CD4-positive, alpha-beta T cell treated with Interleukin-2 at 100 ng/mL for 4 hours (primary cell): ENCODE measurements at regions not wholly inside any gene's neighbourhood (a gene's known extent, or its start where the extent isn't known, plus 50 kb on each side); places are given as distances from the start of the nearest gene placed in this dataset.

ENCODE experiments used
- DNase-seq: peaks from one replicate; pipeline ENCODE4 v3.0.0-alpha.2; 2020; ENCODE audit warnings: low spot score

GRCh38 chr11:70742553-70743291 is 344.4 kb downstream of the CTTN start:
- DNase-seq: no peak

DNA sequence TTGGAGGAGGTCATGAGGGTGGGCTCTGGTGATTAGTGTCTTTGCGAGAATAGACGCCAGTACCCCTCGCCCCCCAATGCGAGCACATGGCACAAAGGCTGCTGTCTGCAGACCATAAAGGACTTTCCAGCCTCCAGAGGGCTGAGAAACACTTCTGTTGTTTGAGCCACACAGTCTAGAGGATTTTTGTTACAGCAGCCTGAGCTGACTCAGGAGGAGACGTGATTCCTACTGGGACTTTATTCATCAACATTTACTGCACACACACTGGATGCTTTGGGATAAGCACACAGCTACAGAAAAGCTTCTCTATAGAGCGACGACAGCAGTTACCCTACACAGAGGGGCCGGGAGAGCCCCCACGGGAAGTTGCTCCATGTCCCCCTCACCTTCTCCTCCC is 345.0 kb downstream of the CTTN start:
- no peak for DNase-seq

DNA sequence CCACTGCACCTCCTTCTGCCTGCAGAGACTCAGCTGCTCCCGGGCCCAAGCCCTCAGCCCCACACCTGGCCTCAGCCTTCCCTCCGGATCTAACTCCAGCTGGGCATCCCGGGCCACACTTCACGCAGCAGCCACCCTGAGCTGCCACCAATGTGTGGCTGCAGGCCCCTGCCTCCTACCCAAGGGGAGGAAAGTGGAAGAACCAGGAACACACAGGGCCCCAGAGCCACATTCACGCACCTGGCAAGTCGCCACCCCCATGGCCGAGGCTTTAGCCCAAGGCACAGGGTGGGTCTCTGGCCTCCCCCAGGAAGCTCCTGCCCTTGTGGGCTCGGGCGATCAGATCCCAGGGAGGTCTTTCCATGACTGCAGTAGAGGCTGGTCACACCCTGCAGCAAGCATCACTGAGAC is 345.6 kb downstream of the CTTN start:
- no peak for DNase-seq

GRCh38 chr11:70744396-70745185 is 346.3 kb downstream of the CTTN start:
- no peak for DNase-seq

DNA sequence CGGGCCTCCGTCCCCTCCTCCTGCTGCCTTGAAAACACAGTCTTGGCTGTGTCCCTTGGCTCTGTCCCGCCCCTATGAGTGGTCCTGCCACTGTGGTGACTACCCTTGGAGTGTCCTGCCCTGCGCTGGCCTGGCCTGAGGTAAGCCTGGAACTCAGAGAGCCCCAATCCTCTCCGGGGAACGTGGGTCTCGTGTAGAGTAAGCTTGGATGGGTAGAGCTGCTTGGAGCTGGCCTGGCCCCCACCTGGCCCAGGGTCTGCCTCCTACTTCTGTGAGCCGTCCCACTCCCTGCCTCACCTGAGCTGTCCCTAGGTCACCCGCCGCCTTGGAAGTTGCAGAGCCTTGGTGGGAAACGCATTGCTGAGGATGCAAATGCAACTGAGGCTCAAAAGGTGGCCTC is 347.1 kb downstream of the CTTN start:
- no peak for DNase-seq

DNA sequence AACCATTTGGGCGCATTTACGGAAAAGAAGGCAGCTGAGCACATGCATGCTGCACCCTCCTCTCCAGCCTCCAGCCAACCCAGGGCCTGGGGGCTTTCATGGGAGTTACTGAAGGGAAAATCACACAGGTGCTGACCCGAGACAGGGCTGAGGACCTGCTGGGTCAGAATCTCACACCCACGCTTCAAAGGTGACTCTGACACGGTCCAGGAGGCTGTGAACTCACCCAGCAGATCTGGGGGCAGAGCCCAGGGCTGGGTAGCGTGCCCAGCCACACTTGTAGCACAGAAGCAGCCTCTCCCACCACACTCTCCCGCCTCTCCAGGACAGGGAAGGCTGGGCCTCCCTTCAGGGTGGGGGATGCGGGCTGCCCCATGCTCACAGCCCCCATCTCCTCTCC is 347.6 kb downstream of the CTTN start:
- DNase-seq: no peak

- no peak for DNase-seq
These were observed 348.0 kb downstream of the CTTN start for GRCh38 chr11:70746351-70746750.

- no peak for DNase-seq
These were observed 349.0 kb downstream of the CTTN start for GRCh38 chr11:70747285-70747684.

DNA sequence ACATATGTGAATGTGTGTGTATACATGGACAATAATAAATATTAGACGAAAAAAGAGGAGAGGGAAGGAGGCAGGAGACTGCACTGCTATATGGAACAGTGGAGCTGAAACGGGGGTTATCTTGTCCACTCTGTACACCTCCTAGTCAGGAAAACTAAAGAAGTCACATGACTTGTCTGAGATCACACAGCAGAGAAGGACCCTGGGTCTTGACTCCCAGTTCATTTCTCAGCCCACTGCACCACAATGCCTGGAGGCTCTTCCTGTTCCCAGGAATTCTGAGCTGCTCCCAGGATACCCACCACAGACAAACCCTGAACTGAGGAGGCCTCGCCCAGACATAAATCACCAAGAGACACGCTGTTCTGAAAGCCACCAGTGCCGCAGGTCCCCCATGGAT is 349.6 kb downstream of the CTTN start:
- DNase-seq: no peak

- DNase-seq: no peak
These were observed 352.9 kb downstream of the CTTN start for GRCh38 chr11:70751142-70751734.

GRCh38 chr11:70755410-70756158 is 357.3 kb downstream of the CTTN start:
- peak; percentile 37 for DNase-seq

GRCh38 chr11:70756341-70756740 is 358.0 kb downstream of the CTTN start:
- no peak for DNase-seq

- no peak for DNase-seq
These were observed 358.4 kb downstream of the CTTN start for GRCh38 chr11:70756756-70757155.

DNA sequence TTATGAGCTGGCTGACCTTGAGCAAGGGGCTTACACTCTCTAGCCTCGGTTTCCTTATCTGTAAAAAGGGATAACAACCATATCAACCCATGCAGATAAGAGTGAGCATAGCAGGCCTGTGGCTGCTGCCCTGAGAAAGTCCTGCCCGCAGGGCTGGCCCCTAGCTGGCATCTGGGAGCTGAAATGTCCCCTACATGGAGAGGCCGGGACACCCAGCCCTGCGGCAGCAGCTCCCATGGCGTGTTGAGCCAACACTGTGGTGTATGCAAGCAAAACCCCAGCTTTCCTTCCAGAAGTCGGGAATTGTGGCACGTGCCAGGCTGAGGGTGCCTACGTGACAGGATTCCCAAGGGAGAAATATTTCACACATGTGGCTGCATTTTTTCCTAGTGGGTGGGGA is 358.9 kb downstream of the CTTN start:
- no peak for DNase-seq

- no peak for DNase-seq
These were observed 359.9 kb downstream of the CTTN start for GRCh38 chr11:70758206-70758605.

DNA sequence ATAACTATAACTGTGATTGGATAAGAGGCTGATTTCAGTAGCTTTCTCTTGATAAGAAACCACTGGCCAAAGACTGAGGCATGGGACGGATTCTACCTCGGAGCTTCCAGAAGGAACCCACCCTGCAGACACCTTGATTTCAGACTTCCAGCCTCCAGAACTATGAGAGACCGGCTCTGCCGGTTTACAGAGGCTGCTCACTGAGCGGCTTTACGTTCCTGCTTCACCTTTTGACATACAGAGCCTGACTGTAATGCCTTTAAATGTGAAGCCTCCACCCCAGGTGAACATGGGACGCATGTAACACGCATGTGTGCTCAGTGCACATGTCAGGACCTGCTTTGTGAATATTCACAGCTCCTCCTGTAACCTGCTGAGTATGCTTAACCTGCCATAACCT is 361.5 kb downstream of the CTTN start:
- DNase-seq: no peak

DNA sequence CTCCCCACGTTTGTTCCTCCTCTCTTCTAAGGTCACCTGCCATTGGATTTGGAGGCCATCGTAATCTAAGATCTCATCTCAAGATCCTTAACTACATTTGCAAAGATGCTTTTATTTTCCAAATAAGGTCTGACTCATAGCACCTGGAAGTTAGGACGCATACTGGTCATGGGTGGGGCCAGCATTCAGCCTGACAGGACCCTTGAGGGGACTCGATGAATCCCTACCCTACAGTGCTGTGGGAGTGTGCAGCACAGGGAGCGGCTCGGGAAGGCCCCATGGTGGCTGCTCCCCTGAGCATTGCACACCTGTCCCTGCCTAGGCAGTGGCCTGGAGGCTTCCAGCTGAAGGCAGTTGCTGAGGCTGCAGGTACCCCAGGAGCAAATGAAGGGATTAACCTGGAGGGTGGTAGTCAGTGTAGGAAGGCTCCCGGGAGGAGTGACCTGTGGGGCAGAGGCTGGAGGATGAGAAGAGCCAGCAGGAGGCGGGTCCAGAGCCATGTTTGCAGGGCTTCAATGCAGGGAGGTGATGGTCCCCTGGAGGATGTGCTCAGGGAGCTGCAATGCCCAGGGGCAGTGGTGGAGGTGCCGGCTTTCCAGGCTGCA is 362.2 kb downstream of the CTTN start:
- DNase-seq: no peak

- no peak for DNase-seq
These were observed 363.0 kb downstream of the CTTN start for GRCh38 chr11:70761094-70761907.

GRCh38 chr11:70761908-70762337 is 363.6 kb downstream of the CTTN start:
- DNase-seq: no peak

DNA sequence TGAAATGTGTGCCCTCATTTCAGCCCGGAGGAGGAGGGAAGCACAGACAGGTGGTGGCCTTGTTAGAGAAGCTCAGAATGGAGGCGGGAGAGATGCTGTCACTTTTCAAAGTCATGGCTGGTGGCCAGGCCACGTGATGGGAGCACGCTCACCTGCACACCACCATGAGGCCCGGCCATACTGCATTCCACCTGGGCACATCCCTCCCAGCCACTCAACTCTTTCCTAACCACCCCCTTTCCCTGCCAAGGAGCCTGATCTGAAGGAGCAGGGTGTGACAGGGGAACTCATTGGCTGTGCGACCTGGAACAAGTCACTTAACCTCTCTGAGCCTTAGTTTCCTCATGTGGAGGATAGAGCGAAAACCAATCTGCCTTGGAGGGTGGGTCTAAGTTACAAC is 364.5 kb downstream of the CTTN start:
- DNase-seq: no peak

DNA sequence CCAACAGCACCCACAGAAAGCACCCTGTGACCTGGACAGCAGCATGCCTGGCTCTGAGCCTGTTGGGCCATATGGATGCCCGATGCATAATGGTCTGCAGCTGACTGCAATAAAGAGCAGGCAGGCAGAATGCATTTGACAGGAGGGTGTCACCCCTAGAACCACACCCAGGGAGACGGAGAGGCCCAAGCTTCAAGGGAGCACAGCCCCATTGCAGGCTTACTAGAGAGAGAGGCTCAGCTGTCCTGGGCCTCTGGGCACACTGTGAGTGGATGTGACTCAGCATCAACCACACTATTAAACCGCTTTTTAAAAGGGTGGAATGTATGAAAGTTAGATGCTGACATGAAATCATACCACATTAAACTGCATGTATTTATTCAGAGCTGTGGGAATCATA is 365.3 kb downstream of the CTTN start:
- no peak for DNase-seq
